Globus pallidus (tissue), 1 donor: ENCODE measurements at regions not wholly inside any gene's neighbourhood (a gene's known extent, or its start where the extent isn't known, plus 50 kb on each side); places are given as distances from the start of the nearest gene placed in this dataset.
"Not testable (repeated sequence)": the region's sequence is repeated elsewhere in the genome, so short reads cannot be mapped to it uniquely, and the experiment has no call there.

Experiments
- DNase-seq: peaks from one replicate; pipeline ENCODE4 v3.0.0-alpha.2; 2015; ENCODE audit warnings: low spot score

GRCh38 chr17:20633268-20634059, 53.9 kb downstream of the CDRT15L2 start:
- not testable (repeated sequence) for DNase-seq

DNA sequence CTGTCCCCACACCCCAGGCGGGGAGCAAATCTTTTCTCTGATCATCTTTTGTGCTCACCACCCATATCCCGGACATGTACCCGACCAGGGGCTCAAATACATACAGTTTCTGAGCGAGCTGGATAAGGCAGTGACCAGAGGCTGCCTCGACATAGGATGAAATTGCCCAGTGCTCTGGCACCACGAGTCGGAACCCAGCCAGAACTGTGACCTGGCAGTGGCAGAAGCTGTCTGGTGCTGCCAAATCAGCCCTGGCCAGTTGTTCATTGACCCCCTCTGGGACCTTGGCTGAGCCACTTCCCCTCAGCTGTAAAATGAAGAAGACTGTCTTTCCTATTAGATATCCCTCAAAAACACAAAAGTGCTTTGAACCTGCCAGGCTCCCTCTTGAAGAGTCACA, 60.6 kb downstream of the CDRT15L2 start:
- not testable (repeated sequence) for DNase-seq

- DNase-seq: not testable (repeated sequence)
Observed at GRCh38 chr17:20646661-20647272, 67.2 kb downstream of the CDRT15L2 start.

- not testable (repeated sequence) for DNase-seq
Observed at GRCh38 chr17:20649097-20649767, 69.7 kb downstream of the CDRT15L2 start.

- not testable (repeated sequence) for DNase-seq
Observed at GRCh38 chr17:20651022-20651421, 71.5 kb downstream of the CDRT15L2 start.

DNA sequence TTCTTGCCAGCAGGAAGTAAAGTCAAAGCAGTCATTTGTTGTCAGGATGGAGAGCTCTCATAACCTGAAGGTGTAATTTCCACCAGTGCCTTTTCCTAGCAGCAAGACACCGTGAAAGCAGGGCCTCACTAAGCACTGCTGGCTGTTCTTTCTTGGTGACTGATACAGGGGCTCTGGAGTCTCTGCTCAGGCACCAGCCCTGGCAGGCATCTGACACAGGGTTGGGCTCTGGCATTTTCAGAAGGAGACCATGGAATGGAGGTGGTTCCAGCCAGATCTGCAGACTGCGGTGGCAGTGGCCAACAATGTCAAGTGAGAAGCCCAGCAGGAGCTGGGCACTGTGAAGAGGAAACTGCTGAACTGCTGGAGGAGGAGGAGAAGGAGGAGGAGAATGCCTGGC, 72.2 kb downstream of the CDRT15L2 start:
- DNase-seq: not testable (repeated sequence)

DNA sequence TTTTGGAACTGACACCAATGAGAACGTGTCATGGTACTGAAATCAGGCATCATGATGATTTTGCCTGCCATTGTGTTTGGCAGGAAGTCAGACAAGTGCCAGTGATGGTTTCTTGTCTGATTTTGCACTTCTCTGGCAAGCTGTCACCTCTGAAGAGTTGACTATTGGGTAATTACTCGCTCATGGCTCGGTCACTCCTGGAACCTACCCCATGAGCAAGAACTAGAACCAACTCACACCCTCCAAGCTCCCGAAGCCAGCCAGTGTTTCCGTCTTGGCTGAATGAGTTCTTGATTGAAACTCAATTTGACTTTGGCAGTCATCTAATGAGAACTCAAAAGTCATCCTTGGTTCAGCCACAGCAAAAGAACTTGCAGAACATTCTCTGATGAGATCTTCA, 73.9 kb downstream of the CDRT15L2 start:
- DNase-seq: not testable (repeated sequence)

DNA sequence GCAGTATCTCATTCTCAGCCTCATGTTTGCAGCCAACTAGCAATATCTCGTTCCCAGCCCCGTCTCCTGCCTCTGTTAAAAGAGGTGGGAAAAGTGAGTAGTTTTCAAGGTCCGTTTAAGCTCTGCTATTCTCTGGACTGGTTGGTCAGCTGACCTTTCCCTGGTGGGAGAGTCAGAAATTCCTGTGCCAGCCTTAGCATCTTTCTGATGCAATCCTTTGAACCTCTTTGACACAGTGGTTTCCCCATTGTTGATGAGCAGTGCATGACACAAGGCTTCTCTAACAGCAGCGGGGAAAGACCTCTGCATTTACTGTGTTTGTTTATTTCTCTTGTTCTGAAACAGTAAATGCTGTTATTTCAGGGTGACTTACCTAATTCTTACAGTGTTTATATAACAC, 74.6 kb downstream of the CDRT15L2 start:
- DNase-seq: not testable (repeated sequence)

DNA sequence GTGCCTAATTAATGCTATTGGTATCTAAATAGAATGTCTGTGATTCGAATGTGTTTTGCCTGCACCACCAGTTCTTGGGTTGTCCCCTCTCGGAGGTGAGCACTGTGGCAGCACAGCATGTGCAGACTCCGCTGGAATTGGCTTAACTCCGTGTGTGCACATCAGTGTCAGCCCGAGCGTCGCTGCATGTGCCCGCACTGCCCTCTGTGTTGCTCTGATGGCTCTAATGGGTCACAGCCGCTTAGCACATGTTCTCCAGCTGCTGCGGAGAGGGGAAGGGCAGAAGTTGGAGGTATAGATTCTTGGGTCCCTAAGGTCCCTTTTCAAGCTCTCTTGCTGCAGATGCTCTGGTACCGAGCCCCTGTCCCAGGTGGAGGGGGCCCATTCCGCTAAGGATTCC, 75.1 kb downstream of the CDRT15L2 start:
- not testable (repeated sequence) for DNase-seq

DNA sequence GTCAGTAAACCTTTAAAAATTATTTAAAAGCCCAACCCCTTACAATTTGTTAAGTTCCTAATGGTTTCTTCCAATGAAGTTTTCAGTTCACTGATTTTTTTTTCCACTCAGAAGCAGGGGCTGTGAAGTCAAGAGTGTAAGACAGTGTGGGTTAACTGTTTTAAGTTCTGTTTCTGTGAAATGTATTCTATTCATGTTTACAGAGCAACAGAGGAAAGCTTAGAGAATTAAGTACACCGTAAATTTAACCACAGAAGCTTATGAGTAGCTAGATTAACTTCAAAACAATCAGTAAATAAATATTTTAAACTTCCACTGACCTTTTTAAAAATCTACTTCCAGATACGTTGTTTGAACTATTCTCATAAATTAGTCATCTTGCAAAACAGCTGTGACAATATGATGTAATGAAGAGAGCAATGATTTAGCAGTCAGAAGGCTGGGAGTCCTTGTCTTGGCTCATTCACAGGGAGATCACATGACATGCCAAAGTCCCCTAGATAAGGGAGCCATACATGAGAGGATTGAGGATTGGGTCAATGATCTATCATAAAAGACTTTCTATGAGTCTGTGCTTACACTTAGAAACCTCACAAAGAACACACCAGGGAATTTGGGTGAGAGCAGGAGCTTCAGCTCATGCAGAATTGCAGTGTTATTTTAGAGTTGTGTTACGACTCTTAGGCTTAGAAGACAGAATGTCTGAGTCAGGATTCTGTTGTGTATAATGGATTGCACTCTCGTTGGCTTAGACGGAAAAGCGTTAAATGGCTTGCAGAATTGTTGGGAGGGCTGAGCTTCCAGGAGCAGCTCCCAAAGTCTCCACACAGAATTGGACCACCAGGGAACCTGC, 85.8 kb downstream of the CDRT15L2 start:
- not testable (repeated sequence) for DNase-seq

DNA sequence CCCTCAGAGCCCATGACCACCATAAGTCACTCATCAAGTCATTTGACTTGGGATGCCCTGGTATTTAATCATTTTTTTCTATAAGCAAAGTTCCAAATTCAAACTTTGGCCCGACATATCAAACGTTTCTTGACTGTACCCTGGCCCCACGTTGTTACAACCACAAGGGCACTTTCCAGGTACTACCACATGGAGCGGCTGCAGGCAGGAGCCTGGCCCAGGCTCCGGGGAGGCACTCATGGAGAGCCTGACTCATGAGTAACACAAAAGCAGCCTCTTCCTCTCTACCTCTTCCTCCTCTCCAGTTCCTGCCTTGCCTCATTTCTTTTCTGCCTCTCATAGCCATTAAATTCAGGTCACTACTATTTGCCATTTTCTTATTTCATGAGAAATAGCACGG, 87.2 kb downstream of the CDRT15L2 start:
- DNase-seq: not testable (repeated sequence)

- DNase-seq: not testable (repeated sequence)
Observed at GRCh38 chr17:20667712-20668111, 88.2 kb downstream of the CDRT15L2 start.

GRCh38 chr17:20668316-20668715, 88.8 kb downstream of the CDRT15L2 start:
- not testable (repeated sequence) for DNase-seq

- DNase-seq: not testable (repeated sequence)
Observed at GRCh38 chr17:20668868-20669267, 89.3 kb downstream of the CDRT15L2 start.

GRCh38 chr17:20670506-20670905, 91.0 kb downstream of the CDRT15L2 start:
- DNase-seq: not testable (repeated sequence)

DNA sequence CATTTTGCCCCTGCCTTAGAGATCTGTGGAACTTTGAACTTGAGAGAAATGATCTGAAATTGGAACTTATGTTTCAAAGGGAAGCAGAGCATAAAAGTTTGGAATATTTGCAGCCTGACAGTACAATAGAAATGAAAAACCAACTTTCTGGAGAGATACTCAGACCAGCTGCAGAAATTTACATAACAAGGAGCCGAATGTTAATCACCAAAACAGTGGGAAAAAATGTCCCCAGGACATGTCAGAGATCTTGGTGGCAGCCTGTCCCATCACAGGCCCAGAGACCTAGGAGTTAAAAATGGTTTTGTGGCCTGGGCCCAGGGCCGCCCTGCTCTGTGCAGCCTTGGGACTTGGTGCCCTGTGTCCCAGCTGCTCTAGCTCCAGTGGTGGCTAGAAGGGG, 94.8 kb downstream of the CDRT15L2 start:
- DNase-seq: not testable (repeated sequence)

- DNase-seq: not testable (repeated sequence)
Observed at GRCh38 chr17:20675707-20676106, 96.2 kb downstream of the CDRT15L2 start.

DNA sequence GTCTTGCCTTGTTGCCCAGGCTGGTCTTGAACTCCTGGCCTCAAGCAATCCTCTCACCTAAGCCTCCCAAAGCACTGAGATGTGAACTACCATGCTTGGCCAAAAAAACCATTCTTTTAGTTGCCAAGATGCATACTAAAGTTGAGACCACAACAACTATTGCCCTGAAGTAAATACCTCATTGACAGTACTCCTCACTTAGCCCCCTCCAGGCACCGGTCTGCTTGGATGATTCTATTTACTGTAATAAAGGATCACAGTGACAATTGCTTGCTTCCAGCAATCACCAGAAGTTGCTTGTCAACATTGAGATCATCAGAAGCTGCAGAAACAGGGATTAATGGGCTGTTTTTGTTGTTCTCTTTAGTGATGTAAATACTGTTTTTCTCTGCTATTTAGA, 97.1 kb downstream of the CDRT15L2 start:
- not testable (repeated sequence) for DNase-seq

DNA sequence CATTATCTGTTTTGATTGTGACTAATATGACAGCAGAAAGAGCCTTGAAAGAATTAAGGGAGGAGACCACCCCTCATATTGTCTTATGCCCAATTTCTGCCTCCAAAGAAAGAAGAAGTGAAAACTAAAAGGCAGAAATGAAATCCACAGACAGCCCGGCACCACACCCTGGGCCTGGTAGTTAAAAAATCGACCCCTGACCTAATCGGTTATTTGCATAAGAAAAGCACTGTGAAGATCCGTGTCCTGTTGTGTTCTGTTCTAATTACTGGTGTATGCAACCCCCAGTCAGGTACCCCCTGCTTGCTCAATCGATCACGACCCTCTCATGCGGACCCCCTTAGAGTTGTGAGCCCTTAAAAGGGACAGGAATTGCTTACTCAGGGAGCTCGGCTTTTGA, 97.9 kb downstream of the CDRT15L2 start:
- not testable (repeated sequence) for DNase-seq

DNA sequence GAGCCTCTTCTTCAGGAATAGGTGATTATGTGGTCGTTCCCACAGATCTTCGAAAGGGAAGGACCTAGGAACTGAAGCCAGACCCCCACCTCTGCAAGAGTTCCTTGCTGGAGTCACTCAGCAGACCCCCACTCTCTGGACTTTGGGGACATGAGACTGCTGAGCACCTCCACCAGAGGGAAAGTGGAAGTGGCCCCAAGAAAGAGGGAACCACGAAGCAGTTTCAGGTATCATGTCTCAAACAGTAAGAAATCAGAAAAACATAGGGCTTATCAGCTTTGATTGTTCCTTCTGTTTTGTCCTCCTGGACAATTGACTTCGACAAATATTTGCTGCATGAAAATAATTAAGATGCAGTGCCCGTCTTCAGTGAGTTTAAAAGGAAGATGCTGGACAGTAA, 98.9 kb downstream of the CDRT15L2 start:
- not testable (repeated sequence) for DNase-seq
